HG02678 (cell line): ENCODE measurements at regions not wholly inside any gene's neighbourhood (a gene's known extent, or its start where the extent isn't known, plus 50 kb on each side); places are given as distances from the start of the nearest gene placed in this dataset.

Source experiments
- ATAC-seq: cut with Tn5 transposase; IDR thresholded peaks from one replicate; pipeline ENCODE4 v1.9.1; 2021; ENCODE audit warnings: mild to moderate bottlenecking, moderate library complexity; ENCODE audit not compliant: unreplicated experiment

DNA sequence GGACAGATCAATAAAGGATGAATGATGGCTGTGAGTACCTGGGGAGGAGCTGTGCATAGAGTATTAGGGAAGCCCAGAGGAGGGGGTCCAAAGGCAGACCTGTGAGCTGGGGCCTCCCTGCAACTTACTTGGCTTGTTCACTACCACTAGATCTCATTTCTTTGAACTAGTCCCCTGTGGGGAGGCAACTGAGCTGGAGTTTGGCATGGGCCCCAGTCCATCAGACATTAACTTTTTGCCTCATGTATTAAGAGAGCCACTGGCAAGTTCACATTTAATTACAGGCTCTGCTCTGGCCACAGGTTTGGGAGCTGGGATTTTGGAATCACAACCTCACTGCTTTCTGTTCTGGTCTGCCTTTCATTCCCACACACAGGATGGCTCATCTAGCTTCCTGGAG, 254.1 kb downstream of the PRL start:
- ATAC-seq = no peak

DNA sequence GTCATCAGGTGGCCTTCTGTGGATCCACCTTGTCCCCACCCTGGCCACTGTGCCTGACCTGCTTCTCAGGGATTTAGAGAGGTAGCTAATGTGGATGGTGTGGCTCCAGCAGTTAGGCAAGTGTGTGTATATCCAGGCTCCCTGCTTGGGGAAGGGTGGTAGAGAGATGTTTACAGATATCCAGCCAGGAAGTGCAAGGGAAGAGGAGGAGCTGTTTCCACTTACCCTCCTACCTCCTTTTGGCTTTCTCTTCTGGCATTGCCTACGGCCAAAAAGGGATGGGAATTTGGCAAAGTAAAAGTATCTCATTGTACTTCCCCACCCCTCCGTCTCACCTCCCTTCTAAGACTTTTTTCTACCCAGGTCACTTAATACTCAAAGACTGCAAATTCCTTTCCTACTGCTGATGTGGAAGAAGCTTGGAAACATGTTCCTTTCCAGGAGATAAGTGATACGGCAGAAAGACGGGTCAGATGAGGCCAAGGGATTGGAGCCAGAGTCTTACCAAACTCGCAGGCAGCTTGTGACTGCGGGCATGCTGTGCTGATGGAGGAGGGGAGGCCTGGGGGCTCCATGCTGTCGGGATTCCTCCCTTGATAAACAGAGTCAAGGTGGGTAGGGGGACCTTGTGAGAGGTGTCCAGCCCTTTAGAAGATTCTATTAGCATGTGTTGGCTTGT, 253.4 kb downstream of the PRL start:
- ATAC-seq = no peak

DNA sequence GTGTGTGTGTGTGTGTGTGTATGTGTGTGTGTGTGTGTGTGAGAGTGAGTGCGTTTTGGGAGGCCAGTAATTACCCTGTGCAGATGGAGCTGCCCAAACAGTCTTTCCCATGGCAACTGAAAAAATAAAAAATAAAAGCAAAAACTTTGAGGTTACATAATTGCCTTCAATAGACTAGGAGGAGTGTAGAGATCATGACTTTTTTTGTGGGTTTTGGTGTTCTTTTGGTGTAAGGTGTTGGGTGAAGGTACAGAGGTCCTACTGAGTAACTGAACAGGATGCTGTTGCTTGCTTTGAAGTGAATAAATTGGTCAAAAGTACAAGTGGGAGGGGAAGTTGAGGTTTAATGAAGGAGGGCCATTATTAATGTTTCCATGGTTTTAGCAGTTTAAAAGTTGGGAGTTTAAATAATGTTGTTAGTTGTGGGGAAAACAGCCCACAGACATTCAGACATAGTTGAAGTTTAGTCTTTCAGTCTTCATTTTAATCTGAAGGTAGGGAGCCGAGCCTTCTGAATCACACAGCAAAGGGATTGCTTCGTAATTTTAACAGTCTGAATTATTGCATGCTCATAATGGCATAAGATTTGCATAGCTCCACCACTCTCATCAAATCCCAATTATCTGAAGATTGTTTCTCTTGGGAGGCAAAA, 251.4 kb downstream of the PRL start:
- ATAC-seq = no peak

DNA sequence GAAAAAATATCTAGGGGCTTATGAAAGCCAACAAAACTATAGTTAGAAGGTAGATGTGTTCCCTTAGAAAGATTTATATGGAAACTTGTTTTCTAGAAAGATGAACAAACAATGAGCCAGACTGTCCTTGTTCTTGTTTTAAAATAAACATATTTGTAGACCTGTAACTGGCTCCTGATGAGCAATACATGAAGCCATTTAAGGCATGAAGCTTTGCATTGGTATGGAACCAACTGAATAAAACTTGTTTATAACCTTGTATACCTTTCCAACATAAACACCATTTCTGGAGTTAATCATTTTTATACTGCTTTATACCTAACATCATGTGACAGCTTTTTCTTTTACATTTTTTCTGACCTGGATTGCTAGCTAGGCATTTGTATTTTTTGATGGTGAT, 247.8 kb downstream of the PRL start:
- ATAC-seq = no peak

DNA sequence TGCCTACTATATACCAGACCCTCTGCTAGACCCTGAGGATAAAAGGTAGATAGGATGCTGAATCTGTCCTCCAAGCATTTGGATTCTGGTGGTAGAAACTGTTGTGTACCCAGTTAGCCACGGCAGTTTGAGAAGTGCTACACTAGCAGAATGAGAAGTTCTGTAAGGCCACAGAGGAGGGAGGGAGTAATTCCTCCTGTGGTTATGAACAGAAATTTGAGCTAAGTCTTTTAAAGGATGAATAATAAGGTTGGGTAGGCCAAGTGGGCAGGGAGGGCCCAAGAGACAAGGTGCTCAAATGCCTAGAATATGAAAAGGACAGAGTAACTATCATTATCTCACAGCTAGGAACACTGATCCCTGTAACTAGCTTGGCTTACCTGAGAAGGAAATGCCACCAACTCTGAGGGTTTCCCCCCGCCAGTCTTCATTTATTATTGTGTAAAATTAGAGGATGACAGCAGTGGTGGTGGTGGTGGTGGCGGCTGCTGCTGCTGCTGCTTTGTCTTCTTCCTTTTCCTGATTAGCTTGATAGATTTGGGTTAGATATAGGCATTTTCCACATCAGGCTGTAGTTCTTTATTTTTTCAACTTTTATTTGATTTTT, 243.3 kb downstream of the PRL start:
- no peak for ATAC-seq

DNA sequence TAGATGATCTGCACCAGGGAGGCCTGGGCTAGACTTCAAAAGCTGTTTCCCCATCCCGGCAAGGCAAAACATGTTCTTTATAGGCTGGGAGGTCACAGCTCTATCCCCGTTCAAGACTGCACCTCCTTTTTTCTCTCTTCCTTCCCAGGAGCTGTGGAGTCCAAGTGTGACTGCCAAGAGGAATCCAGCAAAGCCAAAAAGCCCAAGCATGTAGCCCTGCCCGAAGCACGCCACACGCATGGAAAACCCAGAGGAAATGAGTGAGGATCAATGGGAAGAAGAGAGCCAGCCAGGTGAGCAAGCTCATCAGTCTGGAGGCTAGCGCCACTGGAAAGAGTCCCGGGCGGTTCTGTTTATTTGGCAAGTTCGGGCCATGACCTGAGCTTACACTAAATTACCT, 240.4 kb downstream of the PRL start:
- ATAC-seq = no peak

DNA sequence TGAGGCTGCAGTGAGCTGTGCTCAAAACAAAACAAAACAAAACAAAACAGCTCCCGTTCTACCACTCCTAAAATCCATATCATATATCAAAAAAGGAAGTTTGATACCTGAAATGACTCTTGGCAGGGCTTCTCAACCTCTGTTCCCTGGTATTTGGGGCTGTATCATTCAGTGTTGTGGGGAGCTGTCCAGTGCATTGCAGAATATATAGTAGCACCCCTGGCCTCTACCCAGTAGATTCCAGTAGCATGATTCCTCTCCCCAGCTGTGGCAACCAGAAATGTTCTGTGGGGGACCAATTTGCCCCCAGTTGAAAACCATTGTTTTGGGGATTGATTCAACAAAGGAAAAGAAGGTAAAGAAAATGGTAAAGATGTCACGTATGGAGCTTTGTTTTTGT, 238.9 kb downstream of the PRL start:
- no peak for ATAC-seq

DNA sequence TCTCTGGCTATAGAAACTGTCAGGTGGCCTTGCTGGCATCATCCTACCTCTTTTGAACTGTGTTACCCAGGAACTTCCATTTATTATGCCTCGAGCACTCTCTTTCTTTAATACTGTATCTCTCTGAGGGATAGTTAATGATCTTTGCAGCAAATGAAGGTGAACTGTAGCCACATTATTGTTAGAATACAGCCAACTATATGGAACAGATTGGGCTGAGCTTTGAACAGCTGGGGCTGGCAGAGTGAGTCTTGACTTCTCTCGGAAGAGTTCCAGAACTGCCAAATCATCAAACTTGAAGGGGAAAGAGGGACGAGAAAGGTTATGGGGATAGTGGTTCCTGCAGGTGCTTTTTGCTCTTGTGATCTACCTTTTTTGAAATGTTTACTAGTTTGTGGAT, 237.7 kb downstream of the PRL start:
- ATAC-seq = no peak

DNA sequence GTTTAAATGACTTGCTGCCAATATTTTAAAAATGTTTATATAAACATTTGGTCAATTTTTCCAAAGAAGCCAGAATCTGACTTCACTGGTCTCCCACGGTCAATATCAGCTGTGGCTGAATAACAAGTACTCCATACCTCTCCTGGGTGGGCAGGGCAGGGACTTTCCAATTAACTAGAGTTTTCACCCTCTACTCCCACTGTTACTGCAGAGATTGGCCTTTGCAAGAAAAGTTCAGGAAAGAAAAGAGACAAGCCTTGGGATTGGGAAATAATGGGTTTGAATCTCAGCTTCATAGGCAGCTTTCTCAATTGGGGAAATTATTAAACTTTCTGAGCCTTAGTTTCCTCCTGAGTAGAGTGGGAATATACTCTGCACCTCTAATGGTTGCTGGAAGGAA, 236.9 kb downstream of the PRL start:
- no peak for ATAC-seq

DNA sequence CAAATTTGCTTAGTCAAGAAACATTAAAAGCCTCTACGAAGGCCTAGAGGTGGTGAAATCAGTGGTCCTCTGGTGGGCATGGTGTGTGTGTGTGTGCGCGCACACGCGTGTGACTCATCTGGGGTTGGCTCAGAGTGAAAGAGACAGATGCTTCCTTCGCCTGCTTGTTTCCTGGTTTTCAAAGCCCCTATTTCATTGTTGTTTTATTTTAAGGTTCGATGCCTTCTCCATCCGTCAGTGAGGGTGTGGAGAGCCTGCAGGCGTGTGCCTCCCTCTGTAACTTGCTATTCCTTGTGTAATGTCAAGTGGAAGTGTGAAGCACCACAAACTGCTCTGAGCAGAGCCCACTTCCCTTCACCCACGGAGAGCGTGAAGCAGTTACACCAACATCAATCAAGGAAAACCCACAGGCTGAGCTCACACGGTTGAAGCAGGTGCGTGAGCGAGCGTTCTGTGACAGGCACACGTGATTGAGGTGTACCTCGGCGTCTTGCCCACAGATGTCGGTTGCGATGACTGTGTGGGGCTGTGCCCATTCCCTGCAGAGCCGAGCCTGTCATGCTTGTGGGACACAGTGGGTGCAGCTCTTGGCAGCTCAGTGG, 233.9 kb downstream of the PRL start:
- peak; percentile 80 for ATAC-seq

DNA sequence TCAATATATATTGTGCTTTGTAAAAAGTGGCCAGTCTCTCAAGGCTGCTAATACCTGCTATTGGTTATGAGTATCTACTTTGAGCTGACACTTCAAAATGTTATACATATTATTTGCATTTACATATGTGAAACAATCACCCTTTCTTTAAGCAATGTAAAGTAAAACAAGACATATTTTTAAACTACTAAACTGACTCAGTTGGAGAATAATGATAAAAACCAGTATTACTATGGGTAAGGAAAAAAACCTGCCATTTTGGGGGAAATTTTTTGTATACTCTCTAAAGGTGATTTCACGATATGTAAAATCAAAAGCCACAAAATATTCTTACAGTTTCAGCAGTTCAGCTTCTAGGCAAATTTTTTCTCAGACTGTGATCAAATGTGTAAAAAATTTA, 232.3 kb downstream of the PRL start:
- ATAC-seq = peak; percentile 25

DNA sequence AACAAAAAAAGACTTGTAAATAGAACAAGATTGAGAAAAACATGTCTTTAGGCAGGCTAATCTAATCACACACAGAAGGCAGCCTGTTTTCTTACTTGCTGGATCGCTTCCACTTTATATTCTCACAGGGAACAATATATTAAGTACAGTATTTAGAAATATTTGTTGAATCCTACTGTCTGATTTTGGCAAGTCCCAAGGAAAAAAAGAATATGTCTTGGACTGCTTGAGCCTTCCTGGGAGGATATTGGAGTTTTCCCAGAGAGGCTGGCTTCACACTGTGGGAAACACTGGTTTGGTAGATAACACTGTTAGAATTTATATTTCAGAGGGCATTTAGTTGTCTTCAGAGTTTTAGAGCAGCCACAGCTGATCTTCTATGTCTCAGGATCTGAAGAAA, 229.7 kb downstream of the PRL start:
- no peak for ATAC-seq

DNA sequence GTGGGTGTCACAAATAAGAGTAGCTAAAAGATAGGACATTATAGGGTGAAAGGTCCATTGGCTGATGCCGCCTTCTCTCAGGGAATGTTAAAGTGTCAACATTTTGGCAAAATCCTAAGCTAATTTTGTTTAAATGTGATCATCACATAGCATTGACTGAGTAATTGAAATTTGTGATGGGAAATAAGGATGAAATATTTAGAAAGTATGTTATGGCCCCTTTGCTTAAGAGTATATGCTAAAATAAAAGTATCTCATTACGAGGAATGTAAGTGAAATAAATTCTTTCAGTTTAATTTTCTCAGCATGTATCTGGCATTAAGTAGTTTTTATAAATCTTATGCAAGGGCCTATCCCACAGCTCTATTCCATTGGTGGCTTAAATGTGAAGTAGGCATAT, 229.2 kb downstream of the PRL start:
- ATAC-seq = no peak

DNA sequence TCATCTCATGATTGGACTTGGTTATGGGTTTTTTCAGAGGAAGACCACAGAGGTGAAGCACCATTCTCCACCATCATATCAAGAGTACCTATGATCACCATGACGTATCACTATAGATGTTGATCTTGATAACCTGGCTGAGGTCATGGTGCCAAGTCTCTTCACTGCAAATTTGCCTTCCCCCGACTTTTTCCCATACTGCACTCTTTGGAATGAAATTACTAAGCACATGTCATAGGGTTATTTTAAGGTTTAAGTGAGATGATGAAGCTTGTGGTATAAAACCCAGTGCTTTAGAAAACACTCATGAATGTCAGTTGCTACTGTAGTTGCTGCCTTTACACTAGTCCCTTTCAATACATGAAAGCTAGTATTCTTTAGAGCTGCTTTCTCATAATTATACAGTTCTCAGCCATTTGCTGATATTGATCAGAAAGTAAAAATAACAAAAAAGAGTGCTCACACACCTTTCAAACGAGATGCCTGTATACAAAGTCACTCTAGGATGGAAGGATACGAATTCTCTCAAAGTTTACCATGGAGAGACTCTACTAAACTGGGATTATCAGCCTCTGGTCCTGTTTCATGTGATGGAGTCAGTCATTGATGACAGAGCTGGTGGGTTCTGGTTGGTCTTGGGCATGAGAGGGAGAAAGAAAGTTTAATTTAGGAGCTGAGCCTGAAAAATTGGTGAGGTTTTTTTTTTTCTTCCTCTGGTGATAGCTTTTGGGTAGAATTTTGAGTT, 228.1 kb downstream of the PRL start:
- peak; percentile 69 for ATAC-seq

DNA sequence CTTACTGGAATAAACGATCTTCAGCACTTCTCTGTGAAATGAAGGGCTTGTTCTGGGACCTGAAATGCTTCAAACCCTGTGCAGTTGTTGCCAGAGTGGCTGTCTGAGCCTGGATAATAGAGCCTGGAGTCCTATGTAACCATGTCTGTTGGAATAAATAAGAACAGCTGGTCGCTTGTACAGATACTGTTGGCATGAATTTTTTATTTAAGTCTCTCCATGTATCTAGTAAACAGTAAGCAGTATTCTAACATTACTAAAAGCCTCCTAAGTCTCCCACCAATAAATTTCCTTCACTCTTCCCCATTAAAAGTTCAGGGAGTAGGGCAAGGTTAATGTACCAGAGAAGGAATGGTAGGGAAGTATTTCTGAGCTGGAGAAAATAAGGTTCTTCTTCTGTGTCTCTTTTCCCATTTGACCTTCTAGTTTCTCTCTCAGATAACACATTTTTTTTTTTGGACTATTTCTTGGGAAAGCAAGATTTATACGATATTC, 227.5 kb downstream of the PRL start:
- ATAC-seq = no peak

DNA sequence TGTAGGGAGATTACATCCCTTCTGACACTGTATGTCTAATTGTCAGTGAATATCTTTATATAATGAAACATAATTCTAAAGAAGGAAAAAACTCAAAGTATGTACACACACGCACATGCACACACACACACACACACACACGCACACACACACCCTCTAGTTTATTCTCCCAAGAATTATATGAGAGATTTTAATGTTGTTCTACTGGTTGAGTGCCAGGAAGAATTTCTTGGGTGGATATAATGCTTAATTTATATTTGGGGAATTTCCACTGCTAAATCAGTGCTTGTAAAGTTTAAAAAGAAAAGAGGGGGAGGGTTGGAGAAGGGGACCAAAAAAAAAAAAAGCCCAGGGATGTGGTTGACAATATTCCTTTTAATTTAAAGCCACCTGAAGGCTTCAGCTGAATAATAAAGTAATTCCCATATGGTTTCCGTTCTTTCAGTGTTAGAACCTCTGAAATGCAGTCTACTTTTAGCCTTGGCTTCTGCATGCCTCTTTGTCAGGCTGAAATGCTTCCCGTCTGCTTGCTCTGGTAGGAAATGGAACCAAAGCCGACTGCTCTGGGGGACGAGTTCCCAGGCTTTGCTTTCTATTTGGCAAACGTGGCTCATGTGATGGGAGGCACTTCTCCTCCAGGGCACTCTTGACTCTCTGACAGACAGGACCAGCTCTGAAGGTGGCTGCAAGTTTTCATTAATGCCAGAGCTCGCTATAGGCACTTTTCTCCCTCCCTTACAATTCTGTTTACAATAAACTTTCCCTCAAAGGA, 225.4 kb downstream of the PRL start:
- ATAC-seq = no peak

DNA sequence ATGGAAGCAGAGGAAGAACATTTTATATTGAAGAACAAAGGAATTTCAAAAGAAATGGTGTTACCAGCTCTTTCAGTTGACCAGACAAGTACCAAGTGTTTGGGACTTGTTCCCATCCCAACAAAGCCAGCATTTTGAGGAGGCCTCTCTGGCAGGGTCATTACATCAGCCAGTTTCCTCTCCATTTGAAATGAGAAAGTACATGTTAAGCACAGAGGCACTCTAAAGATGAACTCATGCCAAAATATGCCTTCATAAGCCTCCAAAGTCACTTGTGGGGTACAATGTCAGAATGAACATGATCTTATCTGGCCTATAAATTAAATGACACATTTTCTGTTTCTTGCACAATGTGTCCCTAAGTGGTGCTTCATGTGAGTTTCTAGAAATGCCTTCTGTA, 223.9 kb downstream of the PRL start:
- no peak for ATAC-seq

DNA sequence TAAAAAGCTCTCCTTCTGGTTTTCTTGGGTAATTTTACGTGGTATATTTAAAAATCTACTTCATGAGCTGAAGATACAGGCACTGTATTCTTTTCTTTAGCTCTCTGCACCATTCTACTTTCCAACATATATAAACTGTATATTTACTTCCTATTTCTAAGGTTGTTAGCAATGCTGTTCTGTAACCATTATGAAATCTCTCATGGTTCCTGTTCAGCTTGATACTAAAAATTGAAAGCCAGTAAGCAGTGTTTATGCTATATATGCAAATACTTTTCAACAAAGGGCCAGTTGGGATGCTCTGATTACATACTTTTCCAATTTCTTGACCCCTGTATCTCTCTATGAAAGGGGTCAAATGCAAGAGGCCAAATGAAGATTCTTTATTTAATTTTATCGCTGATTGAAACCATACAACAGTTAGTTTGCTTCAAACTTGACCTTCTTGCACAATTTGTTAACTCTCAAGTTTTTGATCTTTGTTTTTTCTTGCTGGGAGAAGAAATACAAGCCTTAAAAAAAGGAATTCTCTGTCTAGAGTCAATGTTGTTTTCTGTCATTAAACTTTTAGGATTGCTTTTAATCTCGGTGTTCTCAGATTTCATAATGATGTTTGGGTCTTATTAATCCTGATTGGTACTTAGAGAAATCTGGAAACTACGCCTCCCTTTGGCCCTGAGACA, 223.2 kb downstream of the PRL start:
- ATAC-seq = no peak

DNA sequence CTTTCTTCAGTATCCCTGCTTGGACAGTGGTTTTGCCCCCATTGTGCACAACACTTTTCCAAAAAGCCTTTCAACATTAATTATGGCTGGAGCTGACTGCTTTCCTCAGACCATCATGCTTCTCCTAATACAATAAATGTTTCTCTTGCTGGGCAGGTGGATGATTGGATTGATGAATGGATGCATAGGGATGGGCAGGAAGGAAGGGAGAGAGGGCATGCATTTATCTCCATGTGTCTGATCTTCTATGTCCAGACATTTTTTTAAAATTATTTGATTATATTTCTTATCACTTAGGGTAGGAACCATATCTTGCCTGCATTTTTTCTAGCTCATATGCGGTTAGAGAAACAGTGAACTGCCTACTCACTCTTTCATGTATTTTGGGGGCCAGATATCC, 218.5 kb downstream of the PRL start:
- ATAC-seq = no peak
